Right lobe of liver (tissue), 4 donors: ENCODE measurements at regions not wholly inside any gene's neighbourhood (a gene's known extent, or its start where the extent isn't known, plus 50 kb on each side); places are given as distances from the start of the nearest gene placed in this dataset.
"Not testable (repeated sequence)": the region's sequence is repeated elsewhere in the genome, so short reads cannot be mapped to it uniquely, and the experiment has no call there.

Experiments
- POLR2A ChIP-seq: fragments of 450-650 bp; IDR thresholded peaks from one replicate; pipeline ENCODE4 v1.6.1; 2017; ENCODE audit warnings: antibody characterized with exemption, mild to moderate bottlenecking
- TF ChIP-seq, protein P1 (sequence below), 4 donors: fragments of 200-600 bp in 3 of 4; fragments of 450-650 bp in 1 of 4; IDR thresholded peaks; one replicate each; pipeline versions ENCODE4 v1.5.1 to v1.8.0; 2016 to 2022; ENCODE audit warnings: antibody characterized with exemption in 4 of 4, mild to moderate bottlenecking in 2 of 4
- donor health status: DM: no; HTN: no; CAD: no.
- donor health status: DM: no; HTN: no; CAD: no.
- donor health status: DM: no; HTN: yes; CAD: no.

DNA sequence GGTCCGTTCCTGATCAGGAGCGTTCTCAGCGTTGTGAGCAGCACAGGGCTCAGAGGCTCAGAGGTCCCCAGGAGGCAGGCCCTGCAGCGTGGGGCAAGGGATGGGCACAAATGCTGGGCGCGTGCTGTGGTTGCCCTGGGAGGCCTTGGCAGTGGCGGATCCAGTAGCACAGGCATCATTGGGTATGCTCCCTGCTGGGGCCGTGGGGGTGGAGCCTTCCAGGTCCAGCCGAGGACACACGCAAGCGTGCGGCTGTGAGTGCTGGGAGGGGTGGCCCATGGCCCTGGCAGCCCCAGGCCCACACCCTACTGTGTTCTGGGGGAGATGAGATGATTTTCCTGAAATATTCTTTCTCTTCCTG lies 253.6 kb downstream of the ADGRD1 start:
- TF ChIP-seq, protein P1, sequence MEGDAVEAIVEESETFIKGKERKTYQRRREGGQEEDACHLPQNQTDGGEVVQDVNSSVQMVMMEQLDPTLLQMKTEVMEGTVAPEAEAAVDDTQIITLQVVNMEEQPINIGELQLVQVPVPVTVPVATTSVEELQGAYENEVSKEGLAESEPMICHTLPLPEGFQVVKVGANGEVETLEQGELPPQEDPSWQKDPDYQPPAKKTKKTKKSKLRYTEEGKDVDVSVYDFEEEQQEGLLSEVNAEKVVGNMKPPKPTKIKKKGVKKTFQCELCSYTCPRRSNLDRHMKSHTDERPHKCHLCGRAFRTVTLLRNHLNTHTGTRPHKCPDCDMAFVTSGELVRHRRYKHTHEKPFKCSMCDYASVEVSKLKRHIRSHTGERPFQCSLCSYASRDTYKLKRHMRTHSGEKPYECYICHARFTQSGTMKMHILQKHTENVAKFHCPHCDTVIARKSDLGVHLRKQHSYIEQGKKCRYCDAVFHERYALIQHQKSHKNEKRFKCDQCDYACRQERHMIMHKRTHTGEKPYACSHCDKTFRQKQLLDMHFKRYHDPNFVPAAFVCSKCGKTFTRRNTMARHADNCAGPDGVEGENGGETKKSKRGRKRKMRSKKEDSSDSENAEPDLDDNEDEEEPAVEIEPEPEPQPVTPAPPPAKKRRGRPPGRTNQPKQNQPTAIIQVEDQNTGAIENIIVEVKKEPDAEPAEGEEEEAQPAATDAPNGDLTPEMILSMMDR (IDR thresholded peaks at IDR 0.05), result not testable (repeated sequence)
- TF ChIP-seq POLR2A, result not testable (repeated sequence)
